ENCODE measurements at regions not wholly inside any gene's neighbourhood (a gene's known extent, or its start where the extent isn't known, plus 50 kb on each side); places are given as distances from the start of the nearest gene placed in this dataset.
"Not testable (repeated sequence)": the region's sequence is repeated elsewhere in the genome, so short reads cannot be mapped to it uniquely, and the experiment has no call there.

DNA sequence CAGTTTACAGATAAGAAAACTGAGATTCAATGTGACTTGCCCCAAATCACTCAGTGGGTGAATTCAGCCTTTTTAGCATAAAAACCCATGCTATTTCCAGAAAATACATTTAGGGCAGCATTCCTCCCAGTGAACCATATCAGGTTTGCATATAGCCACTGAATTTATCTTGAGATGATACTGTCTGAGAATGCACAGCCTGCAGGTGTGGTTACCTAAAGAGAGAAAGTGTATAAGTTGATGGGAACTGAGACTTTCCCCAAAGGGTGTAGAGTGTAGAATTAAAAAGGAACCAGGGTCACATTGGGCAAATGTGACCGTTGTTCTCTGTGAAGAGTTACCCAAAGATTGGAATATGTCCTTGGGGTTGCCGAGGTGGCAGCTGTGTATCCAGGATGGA is 100.0 kb upstream of the PIK3R1 start:
- DNase-seq (ENCODE audit: low spot score) = no peak

DNA sequence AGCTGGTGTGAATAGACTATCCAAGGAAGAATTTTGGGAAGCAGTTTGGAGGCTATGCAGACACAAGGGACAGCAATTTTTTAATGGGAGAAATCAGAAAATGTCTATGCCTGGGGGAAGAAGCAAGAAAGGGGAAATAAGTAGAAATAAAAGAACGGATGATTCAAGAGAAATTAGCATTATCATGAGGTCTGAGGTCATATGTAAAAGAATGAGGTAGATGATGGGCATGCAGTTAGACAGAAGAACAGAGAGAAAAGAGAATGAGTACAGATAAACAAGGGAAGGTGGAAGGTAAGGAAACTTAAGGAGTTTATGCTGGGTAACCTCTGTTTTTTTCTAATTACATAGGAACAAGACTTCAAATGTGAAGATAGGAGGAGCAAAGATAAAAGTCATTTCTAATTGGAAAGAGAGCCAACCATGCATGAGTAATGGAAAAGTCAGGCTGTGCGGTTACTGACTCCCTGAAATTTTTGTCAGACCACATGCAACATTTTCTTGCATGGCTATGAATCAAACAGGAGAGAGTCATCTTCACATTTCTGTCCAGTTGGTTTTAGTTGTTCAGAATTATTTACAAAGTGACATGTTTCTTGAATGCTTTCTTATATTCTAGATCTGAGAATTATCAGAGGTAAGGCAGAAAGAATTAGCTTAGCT is 101.0 kb upstream of the PIK3R1 start:
- peak; percentile 12 for DNase-seq (ENCODE audit: low spot score)

DNA sequence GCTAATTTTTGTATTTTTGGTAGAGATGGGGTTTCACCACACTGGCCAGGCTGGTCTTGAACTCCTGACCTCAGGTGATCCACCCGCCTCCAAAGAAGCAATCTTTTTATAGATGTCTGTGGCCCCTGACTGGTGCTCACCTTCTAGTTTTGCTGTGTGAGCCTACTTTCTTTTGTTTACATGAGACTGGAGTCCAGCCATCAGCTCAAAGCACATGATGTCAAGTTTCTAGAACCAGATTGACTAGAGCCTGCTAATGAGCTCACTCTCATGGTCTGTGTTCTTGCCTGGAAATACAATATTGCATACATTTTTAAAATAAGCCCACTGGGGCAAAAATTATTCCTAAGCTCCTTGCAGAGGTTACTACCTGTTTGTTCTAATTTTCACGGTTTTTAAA is 102.9 kb upstream of the PIK3R1 start:
- no peak for DNase-seq (ENCODE audit: low spot score)

GRCh38 chr5:68110894-68111293 is 104.7 kb upstream of the PIK3R1 start:
- DNase-seq (ENCODE audit: low spot score) = no peak

- DNase-seq (ENCODE audit: low spot score) = no peak
These were observed 105.3 kb upstream of the PIK3R1 start for GRCh38 chr5:68110264-68110663.

DNA sequence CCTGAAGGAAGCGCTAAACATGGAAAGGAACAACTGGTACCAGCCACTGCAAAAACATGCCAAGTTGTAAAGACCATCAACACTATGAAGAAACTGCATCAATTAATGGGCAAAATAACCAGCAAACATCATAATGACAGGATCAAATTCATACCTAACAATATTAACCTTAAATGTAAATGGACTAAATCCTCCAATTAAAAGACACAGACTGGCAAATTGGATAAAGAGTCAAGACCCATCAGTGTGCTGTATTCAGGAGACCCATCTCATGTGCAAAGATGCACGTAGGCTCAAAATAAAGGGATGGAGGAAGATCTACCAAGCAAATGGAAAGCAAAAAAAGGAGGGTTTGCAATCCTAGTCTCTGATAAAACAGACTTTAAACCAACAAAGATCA is 111.3 kb upstream of the PIK3R1 start:
- not testable (repeated sequence) for DNase-seq (ENCODE audit: low spot score)

DNA sequence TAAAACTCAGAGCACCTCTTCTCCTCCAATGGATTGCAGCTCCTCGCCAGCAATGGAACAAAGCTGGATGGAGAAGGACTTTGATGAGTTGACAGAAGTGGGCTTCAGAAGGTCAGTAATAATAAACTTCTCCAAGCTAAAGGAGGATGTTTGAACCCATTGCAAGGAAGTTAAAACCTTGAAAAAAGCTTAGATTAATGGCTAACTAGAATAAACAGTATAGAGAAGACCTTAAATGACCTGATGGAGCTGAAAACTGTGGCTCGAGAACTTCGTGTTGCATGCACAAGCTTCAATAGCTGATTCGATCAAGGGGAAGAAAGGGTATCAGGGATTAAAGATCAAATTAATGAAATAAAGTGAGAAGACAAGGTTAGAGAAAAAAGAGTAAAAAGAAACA is 112.3 kb upstream of the PIK3R1 start:
- DNase-seq (ENCODE audit: low spot score) = not testable (repeated sequence)

DNA sequence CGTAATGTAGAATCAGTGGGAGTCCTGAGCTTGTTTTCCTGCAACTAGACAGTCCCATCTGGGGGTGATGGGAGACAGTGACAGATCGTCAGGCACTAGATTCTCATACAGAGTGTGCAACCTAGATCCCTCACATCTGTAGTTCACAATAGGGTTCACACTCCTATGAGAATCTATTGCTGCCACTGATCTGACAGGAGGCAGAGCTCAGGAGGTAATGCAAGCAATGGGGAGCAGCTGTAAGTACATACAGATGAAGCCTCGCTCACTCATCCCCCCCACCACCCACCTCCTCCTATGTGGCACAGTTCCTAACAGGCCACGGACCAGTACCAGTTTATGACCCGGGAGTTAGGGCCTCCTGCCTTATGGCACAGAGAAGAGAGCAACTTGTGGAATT is 116.2 kb upstream of the PIK3R1 start:
- no peak for DNase-seq (ENCODE audit: low spot score)

GRCh38 chr5:68093455-68094159 is 121.9 kb upstream of the PIK3R1 start:
- no peak for DNase-seq (ENCODE audit: low spot score)

DNA sequence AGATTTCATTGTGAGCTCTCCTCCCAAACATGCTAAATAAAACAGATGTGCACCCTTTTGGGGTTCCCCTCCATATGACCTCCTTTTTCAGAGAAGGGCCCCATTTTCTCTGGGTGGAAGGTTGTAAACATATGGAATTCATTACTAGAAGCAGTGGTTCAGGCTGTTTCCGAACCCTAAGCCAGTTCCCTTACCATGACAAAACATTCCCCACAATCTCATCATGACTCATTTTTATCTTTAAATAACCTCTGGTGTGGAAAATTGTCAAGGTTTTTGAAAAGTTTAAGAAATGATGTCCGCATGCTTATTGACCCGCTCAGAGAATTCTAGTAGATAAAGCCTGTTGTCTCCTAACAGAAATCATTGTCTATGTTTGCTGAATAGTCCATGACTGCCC is 127.3 kb upstream of the PIK3R1 start:
- peak; percentile 83 for DNase-seq (ENCODE audit: low spot score)

GRCh38 chr5:68087866-68088265 is 127.7 kb upstream of the PIK3R1 start:
- DNase-seq (ENCODE audit: low spot score) = peak; percentile 86

- DNase-seq (ENCODE audit: low spot score) = peak; percentile 69
These were observed 128.7 kb upstream of the PIK3R1 start for GRCh38 chr5:68086857-68087256.

DNA sequence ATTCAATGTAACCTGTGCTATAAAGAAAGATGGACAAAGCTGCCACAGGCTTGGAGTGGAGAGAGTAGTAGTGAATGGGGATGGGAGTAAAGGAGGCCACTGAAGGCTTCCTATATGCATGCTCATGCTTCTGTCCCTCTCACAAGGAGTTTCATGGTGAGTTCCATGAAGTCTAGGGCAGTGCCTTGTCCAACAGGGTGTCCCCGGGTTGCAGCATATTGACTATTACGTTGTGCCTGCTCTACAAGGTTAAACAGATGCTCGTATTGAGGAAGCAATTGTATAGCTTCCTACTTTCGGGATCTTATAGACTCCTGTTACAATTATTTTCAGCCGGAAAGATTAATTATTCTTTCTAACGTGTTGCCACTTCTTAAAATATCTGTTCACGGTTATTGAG is 129.1 kb upstream of the PIK3R1 start:
- peak; percentile 11 for DNase-seq (ENCODE audit: low spot score)

GRCh38 chr5:68084396-68084795 is 131.2 kb upstream of the PIK3R1 start:
- no peak for DNase-seq (ENCODE audit: low spot score)

GRCh38 chr5:68080282-68081050 is 135.1 kb upstream of the PIK3R1 start:
- DNase-seq (ENCODE audit: low spot score) = no peak

- no peak for DNase-seq (ENCODE audit: low spot score)
These were observed 138.1 kb upstream of the PIK3R1 start for GRCh38 chr5:68077349-68077894.

DNA sequence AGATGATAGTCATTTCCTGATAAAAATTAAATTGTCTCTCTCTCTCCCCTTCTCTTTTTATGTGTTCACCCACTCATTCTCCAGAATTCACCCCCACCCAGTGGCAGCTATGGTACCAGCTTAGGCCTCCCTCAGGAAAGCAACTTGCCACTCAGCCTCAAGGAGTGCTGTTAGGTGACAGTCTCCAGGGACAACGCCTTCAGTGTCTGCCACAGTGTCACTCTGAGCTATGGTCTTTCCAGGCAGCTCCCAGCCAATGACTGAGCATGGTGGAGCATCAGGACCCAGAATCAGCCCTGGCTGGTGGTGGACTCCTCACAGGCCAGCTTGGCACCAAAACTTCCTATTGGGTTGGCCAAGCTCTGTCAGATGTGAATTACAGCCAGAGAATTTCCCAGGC is 140.9 kb upstream of the PIK3R1 start:
- DNase-seq (ENCODE audit: low spot score) = no peak

GRCh38 chr5:68074048-68074632 is 141.4 kb upstream of the PIK3R1 start:
- DNase-seq (ENCODE audit: low spot score) = no peak

DNA sequence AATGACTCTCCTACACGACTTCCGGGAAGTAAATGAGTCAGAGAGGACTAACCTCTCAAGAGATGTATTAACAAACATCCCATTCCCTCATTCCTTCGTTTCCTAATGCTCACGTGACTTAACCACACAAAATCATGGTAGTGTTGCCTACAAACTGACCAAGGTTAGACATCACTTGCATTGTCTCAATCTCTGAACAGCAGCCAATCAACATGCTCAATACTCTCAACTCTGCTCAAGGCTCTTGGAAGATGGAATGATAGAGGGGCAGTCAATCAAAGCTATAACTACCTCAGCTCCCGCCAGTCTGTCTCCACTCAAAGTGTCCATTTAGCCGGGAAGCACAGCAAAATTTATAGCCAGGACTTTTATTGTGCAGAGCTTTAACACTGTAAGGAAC is 143.8 kb upstream of the PIK3R1 start:
- no peak for DNase-seq (ENCODE audit: low spot score)

GRCh38 chr5:68071282-68071632 is 144.3 kb upstream of the PIK3R1 start:
- no peak for DNase-seq (ENCODE audit: low spot score)

DNA sequence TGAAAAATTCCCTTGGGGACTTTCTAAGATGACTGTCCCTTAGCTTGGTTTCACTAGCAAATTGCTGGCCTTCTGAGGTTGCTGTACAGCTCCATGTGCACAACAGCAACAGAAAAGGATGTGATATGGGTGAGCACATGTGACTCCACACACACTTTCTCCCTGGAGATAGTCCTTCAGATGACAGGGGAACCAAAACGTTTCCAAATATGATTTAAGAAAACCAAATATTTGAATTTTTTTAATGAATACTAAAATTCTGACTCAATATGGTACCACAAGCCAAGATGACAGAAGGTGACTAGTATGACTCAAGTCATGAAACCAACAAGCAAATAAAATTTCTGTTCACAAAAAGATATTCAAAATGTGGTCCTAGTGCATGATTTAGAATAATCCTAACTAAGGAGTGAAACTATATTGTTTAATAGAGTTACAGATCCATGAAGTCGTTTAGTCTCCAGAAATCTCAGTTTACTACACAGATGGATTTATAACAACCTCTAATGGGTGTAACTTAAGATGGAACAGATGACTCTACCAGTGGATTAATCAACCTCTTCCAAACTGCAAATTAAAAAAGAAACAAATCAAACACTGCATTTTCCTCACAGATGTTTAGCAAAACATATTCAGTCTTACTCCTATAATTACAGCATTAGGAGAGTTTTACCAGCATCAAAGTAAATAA is 144.8 kb upstream of the PIK3R1 start:
- no peak for DNase-seq (ENCODE audit: low spot score)

Data from umbilical cord (tissue), 1 donor.